DMS153 treated with DMSO at 0.1 percent for 48 hours (cell line): ENCODE measurements at regions not wholly inside any gene's neighbourhood (a gene's known extent, or its start where the extent isn't known, plus 50 kb on each side); places are given as distances from the start of the nearest gene placed in this dataset.

Experiments used
- DNase-seq: peaks from one replicate; lab custom pipeline; 2025; ENCODE audit not compliant: unreplicated experiment; lab: John Stamatoyannopoulos, UW

DNA sequence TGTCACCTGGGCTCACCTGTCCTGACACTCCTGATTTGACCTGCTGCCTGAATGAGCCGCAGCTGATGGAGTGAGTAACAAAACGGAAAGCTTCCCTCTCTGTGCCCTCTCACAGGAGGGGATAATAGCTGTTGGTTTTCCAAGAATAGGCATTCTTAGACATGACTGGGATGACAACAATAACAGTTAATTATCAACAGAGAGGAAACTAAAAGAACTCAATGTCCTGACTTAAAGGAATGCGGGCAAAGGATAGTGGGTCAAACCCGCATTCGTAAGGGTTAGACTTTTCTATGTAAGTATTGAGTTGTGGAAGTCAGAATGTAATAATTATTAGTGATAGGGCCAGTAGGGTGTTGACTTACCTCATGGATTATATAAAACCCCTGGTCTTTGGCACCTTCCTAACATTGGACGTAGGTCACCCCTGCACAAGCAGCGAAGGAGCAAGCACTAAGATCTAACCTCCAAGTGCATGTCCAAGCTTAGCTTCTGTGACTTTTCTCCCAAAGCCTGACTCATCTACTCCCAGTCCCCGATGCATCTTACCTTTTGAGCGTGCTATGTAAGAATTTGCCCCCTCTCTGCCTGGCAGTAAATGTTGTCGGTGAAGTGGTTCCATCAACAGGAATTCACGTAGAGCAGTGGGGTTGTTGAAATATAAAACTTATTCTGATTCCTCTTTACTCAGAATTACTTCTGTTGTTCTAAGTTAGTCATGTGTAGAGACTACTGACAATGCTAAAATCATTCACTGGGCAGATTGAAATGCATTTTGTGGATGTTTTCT is 442.3 kb downstream of the FGF9 start:
- no peak for DNase-seq

DNA sequence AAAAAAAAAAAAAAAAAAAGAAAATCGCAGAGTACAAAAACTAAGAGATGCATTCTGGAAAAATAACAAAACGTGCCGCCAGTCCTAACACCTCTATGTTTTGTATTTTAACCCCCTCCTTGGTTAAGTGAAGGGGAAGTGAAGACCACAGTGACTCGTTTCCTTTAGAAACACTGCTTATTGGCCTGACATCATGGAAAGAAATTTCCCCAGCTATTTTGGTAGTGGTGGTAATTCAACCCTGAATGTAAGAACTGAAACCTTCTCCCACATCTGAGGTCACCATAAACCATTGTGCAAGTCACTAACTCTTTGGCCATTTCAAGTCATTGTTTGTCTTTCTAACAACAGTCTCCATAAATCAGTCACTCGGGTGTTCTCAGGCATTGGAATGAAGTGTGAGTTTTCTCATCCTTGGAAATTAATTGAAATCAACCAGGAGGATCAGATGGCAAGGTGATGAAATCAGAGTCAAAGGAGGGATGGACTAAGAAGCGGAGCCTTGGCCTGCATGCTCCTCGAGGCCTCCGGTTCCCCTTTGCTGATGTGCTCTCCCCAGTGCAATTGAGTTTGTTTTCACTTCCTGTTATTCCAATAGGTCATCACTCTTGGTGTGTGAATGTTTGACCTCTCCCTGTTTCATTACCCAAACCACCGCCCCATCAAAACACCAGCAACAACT is 443.9 kb downstream of the FGF9 start:
- DNase-seq, result no peak

DNA sequence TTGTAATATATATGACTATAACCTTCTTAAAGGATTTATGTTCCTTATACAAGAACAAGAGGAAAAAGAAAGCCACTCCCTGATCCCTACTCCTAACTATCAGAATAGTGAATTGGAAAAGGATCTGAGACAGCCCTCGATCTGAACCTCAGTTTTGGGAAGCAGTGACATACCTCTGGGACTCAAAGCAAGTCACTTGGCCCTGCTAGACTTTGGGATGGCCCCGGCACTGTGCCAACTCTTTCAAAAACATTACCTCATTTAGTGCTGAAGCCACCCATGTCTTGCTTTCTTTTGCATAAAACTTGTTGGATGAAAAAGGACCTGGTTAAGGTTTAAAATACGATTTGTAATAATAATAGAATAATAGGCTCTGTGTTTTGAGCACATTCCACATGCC is 447.3 kb downstream of the FGF9 start:
- no peak for DNase-seq

DNA sequence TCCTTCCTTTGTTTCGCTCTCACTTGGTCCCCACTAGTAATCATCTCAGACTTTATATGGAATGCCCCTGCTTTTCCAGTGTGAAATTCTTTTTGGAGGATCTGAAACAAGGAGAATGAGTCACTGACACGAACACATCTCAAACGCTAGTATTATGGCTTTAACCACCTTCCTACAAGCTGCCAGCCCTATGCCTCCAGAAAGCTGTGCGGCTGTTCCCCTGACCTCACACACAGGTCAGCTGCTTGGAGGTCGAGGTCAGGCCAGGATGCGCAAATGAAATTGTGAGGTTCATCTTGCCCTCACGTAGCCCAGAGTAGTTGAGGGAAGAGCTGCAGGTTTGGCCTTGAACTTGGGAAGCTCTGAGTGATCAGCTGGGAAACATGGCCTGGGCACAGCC is 449.8 kb downstream of the FGF9 start:
- no peak for DNase-seq

DNA sequence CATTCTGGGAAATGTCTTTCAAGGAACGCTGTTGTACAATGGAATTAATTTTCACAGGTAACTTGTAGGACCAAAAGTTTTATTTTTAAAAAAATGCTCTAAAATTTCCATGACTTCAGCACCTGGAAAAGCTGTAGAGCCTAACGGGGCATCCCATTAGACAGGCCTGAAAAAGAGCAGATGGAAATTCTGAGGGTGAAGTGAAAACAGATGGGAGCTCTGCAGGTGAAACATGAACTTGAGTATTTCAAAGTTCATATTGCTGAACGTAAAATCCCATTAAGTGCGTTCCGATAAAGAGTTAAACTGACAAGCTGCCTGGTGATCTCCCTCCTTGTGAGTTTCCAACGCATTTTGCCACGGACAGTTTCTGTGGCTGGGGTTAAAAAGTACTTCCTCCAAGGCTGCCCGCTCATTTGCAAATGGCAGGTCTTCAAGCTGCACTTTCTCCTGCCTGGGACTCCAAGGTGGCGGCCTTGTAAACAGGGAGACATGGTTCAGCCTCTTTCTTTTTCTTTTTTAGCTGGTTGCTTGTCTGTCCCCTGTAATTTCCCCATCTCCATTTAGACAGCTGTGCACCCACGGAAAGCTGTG is 450.4 kb downstream of the FGF9 start:
- DNase-seq, result no peak

DNA sequence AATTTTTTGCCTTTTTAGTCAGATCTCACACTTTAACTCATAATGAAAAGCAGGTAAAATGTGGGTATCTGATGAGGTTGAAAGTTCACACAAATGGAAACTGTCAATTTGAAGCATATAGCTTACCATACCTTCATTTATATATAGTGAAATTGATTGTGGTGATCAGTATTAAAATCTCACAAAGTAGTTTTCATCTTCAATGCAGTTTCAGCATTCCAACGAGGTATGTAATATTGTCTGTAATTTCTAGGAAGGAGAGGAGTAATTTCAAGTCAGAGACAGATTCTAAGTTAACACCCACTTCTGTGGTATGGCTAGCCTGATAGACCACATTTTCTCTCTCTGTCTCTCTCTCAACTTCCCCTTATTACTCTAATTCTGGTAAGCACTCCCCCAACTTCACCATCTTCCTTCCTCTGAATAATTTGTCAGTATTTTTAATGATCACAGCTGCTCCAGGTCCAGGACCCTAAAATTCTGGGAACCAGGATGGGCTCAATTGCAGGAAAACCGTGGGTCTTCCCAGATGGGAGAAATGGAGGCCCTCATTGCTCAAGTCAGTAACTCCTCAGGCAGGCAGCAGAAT is 455.7 kb downstream of the FGF9 start:
- DNase-seq, result no peak

DNA sequence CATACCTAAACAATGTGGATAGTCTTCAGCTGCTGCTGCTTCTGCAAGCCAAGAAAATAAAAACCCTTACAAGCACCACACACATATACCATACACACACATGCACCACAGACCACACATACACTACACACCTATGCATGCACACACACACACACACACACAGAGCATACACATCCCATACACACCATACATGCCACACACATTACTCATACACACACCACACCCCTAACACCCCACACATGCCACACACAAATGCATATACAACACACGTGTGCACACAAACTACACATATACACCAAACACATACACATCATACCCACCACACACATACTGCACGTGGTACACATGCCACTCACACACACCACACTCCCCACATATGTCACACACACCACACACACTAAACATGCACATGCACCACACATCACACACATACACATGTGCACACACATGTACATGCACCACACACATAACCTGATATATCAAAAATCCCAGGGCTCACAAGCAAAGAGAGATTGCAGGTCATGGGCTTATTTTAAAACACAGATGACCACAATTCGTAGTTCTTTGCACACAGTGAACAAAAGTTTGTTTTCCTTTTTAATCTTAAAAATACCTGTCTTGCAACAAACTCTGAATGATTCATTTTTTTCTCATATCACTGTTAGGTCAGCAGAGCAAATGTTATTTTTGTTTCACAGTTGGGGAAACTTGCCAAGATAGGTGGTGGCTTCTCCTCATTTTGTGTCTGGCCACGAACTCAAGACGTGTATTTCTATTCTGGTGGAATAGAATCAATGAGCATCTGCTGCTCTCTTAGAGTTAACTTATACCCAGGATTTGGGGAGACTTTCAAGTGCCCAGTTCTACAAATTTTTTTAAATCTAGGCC is 456.6 kb downstream of the FGF9 start:
- DNase-seq, result no peak

DNA sequence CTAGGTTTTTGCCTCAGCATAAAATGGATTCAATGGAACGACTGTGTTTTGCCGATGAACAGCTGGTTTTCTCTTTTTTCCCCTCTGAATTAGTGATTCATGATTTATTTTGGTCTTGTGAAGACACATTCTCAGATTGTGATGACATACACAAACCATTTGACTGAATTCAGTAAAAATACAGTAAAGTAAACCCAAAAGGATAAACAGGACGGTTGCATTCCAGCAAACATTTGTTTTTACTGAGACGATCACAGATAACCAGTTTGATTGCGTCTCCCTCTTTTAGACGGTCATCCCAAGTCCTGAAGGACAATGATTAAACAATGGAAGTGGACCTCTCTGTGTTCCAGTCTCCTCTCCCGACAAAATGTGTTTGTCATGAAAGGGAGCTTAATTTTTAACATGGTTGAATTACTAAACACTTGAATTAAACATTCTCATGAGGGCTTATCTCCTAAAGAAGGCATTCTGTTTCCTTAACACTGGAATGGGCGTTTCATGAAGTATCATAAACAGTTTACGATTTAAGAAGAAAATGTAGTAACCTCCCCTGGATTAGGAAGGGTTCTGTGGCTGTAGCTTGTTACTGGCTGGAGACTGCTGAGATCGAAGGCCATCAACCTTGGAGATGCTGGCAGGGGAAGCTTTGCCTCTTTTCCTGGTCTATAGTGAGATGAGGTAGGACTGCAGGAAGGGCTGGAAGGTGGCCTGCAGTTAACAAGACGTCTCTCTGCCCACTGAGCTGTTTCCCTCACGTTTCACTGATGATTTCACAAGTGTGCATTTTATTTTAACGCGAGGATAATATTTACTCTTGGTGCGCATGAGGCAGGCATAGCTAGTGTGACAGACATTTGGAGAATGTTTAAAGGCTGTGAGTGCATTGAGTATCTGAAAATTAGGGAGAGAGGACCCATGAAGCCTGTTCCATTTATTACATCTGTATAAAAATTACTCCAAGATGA is 457.9 kb downstream of the FGF9 start:
- DNase-seq, result no peak

DNA sequence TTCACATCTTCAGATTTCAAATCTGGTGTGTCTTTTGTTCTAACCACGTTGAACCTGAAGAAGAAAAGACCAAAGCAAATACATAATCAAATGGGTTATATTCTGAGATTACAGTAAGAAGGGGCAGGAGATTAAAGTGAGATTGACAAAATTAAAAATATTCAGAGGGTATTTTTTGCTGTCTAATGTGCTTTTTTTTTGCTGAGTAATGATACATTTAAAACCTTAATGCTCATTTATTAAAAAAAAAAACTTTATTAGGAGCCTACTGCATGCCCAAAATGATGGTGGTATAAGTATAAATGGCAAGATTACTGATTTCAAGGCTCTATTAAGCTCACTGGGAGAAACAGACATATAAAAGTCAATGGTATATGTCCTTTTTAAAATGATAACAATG is 459.4 kb downstream of the FGF9 start:
- no peak for DNase-seq

DNA sequence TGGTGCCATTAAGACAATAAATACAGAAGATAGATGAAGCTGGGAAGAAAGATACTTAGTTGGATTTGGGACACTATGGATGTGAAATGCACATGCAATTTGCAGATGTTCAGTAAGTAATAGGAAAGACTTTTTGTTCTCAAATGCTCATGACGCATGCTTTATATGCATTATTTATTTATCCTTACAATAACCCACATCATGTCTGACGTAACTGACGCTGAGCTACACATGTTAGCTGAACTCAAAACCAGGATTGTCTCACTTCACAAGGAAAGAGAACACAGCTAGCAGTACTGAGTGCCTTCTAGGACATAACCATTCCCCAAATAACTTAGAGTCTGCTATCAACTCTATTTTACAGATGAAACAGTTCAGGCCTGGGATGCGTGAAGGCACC is 463.4 kb downstream of the FGF9 start:
- no peak for DNase-seq

DNA sequence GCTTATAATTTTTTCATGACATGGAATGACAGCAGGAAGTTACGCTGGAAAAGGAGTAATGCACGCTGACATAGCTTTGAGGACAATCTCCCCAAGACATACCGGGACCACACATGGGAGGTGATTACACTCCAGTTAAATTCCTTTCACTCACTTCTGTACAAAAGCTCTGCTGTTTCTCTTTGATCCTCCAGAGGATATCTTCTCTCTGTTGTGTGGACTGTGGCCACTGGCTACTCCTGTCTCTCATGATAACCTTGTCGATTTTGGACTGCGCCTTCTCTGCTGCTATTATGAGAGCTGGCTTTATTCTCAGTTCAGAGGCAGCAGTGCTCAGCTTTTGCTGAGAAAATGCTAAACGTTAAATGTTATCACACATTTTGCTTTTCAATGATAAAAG is 464.6 kb downstream of the FGF9 start:
- DNase-seq, result no peak

DNA sequence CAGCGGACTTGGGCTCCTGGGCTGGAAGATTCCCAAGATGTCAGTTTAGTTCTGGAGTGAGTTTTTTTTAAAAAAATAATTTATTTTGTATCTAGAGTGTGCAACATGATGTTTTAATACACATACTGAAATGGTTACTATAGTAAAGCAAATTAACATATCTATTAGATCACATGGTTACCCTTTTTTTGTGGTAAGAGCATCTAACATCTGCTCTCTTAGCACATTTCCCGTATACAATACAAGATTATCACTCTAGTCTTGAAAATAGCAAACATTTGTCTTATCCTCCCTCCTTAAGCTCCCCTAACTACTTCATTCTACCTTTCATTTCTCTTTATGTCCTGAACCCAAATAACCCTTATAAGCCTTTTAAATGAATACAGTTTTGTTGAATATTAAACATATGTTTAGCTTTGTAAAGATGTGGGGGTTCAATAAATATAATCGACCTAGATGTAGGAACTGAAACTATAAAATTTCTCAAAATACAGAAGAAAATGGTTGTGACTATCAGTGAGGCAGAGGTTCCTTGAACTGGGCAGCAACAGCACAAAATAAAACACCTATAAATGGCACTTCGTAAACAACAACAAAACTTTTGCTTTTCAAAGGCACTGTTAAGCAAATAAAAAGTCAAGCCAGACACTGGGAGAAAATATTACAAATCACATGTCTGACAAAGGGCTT is 466.6 kb downstream of the FGF9 start:
- no peak for DNase-seq

DNA sequence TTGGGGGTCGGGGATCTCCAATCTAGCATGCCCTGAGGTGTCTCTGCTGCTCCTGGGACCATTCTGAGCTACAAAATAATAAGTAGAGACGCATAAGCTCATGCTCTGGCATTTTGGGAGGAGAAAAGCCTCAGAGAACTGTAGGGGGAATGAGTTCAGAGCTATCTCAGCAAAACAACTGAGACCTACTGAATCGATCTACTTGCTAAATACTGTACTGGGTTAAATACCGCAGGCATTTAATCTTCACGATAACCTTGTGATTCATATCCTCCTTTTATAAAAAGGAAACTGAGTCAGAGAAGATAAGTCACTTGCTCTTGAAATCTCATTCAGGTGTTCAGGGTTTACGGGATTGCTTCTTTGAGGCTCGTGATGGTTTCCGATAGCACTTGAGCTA is 468.1 kb downstream of the FGF9 start:
- no peak for DNase-seq

DNA sequence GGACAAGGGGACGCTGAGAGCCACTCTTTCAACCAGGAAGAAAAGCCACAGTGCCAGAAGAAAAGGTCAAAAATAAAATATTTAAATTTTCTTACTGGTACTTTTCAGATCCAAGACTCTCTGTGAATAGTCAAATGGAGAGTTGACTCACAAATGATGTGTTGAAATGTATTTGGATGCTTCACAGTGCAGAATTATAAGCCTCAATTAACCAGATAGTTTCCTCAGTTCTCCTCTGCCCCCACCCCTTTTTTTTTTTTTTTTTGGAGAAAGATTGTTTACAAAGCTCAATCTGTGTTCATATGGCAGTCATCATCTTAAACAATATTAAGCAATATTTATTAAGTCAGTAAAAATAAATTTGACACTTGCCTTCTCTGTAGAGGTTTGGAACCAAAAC is 470.8 kb downstream of the FGF9 start:
- DNase-seq, result no peak

DNA sequence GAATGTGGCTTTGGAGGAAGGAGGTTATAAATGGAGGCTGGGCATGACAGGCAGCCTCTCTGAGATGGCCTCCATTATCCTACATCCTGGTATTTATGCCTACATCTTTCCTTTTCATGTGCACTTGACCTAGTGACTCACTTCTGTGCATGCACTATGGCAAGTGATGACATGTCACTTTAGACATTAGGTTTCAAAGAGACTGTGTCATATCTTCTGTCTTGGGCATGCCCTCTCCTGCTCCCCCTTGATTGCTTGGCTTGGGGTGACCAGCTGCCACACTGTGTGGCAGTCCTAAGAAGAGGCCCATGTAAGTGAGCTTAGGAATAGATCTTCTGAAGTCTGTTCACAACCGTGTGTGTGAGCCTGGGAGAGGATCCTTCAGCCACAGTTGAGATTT is 472.8 kb downstream of the FGF9 start:
- no peak for DNase-seq

DNA sequence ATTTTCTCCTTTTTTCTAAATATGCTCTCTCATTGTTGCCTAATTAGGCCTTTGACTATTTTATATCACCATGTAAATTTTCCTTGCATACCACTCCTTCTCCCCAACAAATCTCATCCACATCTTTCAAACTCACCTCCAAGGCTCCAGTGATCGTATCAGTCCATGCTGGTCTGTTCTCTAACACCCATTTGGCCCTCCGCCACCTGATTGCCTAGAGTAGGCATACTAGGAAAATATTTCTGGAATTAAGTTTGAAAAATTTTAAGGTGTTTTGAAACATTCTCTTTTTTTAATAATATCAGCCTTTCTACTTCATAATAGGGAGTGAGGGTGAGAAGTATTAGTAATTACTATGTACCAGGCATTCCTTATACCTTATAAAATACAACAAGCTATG is 473.9 kb downstream of the FGF9 start:
- DNase-seq, result no peak

DNA sequence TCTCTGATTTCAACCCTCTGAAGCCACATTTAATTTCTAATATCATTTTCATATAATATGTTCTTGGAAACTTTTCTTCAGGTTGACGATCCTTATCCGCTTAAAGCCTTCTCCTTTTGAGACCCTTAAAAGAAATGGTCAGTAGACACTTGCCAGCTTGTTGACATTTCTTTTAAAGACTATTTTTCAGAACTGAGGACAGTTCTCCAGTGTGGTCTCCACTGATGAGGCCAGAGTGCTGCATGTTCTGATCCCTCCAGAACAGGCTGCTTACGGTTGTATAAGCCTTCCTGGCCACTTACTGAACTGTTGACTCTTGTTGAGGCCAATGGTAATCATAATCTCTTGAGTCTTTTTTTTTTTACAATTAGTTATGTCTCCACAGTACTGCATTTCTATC is 477.3 kb downstream of the FGF9 start:
- DNase-seq, result no peak

DNA sequence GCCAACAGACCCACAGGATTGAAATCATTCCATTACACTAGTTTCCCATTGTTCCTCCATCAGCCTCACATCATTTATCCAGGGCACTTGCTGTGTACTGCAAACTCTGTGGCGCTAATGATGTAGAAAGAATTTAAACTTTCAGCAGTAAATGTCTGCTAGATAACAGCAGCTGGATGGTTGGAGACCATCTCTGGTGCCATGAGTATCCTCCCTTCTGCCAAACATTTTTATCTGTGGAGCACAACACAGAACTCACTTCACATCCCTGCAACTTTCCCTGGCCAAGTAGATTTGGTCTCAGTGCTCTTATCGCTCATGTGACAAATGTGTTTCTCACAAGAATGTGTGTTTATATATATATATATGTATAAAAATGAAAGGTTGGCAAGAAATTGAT is 481.9 kb downstream of the FGF9 start:
- DNase-seq, result no peak

DNA sequence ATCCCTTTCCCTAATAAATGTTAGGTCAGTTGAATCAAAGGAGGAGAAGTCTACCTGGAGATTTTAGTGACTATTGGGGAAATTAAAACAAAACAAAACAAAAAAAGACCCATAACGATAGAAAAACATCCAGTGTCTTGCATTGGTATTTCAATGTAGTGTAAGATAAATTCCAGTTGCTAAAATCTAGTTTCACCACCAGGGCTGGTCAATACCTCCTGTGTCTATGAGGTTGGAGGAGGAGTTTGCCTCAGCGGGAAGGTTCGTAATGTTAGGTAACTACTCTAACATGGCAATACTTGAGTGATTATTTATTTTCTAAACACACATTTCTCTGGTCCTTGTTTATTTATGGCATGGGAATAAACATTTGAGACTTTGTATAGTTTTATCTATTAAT is 483.2 kb downstream of the FGF9 start:
- DNase-seq, result no peak
